Keratinocyte (primary cell): ENCODE measurements at regions not wholly inside any gene's neighbourhood (a gene's known extent, or its start where the extent isn't known, plus 50 kb on each side); places are given as distances from the start of the nearest gene placed in this dataset.

Source experiments
- DNase-seq: peaks from one replicate; pipeline ENCODE4 v3.0.0-alpha.2; 2011; ENCODE audit warnings: low read depth, missing footprints, low spot score
- FAIRE-seq: peaks from 2 replicates; lab custom pipeline; 2011; peaks lifted over from hg19 to GRCh38; lab: Jason Lieb, UNC
- H2AFZ ChIP-seq: 2 replicates; pipeline ENCODE4 v1.6.0; 2012; ENCODE audit warnings: low read length, control low read depth, inconsistent platforms; ENCODE audit not compliant: control insufficient read depth
- H3K27ac ChIP-seq: 2 replicates; pipeline ENCODE4 v1.5.1; 2011; ENCODE audit warnings: low read length; ENCODE audit not compliant: control insufficient read depth, insufficient read depth
- H3K27me3 ChIP-seq: 3 replicates; pipeline ENCODE4 v1.6.0; 2011; ENCODE audit warnings: low read length; ENCODE audit not compliant: control insufficient read depth, insufficient read depth; ENCODE audit errors: extremely low read depth
- H3K36me3 ChIP-seq, 2 experiments: 2 replicates in 1 of 2; 3 replicates in 1 of 2; pipeline ENCODE4 v1.5.1; 2011; ENCODE audit warnings: low read length in 2 of 2, mild to moderate bottlenecking in 1 of 2; ENCODE audit not compliant: control insufficient read depth in 2 of 2, insufficient read depth in 2 of 2; ENCODE audit errors: extremely low read depth in 1 of 2
- H3K4me1 ChIP-seq: 3 replicates; pipeline ENCODE4 v1.5.1; 2011; ENCODE audit warnings: low read length; ENCODE audit not compliant: control insufficient read depth, insufficient read depth; ENCODE audit errors: extremely low read depth
- H3K4me2 ChIP-seq: 3 replicates; pipeline ENCODE4 v1.6.0; 2011; ENCODE audit warnings: low read depth, low read length; ENCODE audit not compliant: control insufficient read depth, insufficient read depth; ENCODE audit errors: extremely low read depth
- H3K4me3 ChIP-seq, 3 experiments: fragments of 200-600 bp in 1 of 3; sonication (generic) in 1 of 3; 2 replicates in 2 of 3; 3 replicates in 1 of 3; pipeline ENCODE4 v1.5.1; 2011 to 2016; ENCODE audit warnings: low read length in 3 of 3, mild to moderate bottlenecking in 3 of 3, control low read depth in 2 of 3, inconsistent platforms in 1 of 3, low read depth in 1 of 3, mixed read lengths in 1 of 3, mixed run types in 1 of 3, moderate library complexity in 1 of 3; ENCODE audit not compliant: control insufficient read depth in 2 of 3, insufficient read depth in 2 of 3; ENCODE audit errors: extremely low read depth in 1 of 3
- H3K79me2 ChIP-seq: 2 replicates; pipeline ENCODE4 v1.6.0; 2012; ENCODE audit warnings: low read length; ENCODE audit not compliant: control insufficient read depth, insufficient read depth
- H3K9ac ChIP-seq: 3 replicates; pipeline ENCODE4 v1.6.0; 2011; ENCODE audit warnings: low read length; ENCODE audit not compliant: control insufficient read depth, insufficient read depth; ENCODE audit errors: extremely low read depth
- H3K9me1 ChIP-seq: 3 replicates; pipeline ENCODE4 v1.6.0; 2011; ENCODE audit warnings: low read length; ENCODE audit not compliant: control insufficient read depth, insufficient read depth; ENCODE audit errors: extremely low read depth
- H3K9me3 ChIP-seq: 2 replicates; pipeline ENCODE4 v1.5.1; 2012; ENCODE audit warnings: low read depth, low read length; ENCODE audit not compliant: control insufficient read depth
- H4K20me1 ChIP-seq: 3 replicates; pipeline ENCODE4 v1.6.0; 2011; ENCODE audit warnings: low read length; ENCODE audit not compliant: control insufficient read depth, insufficient read depth; ENCODE audit errors: extremely low read depth
- CTCF ChIP-seq, 3 experiments: IDR thresholded peaks in 1 of 3; conservative IDR thresholded peaks in 1 of 3; optimal IDR thresholded peaks in 1 of 3; 2 replicates in 2 of 3; 3 replicates in 1 of 3; pipeline versions ENCODE3 to v1.5.1; 2011; ENCODE audit warnings: low read length in 3 of 3, mild to moderate bottlenecking in 3 of 3, moderate library complexity in 2 of 3, control low read depth in 1 of 3, inconsistent platforms in 1 of 3; ENCODE audit not compliant: insufficient read depth in 2 of 3; ENCODE audit errors: extremely low read depth in 1 of 3
- EZH2 ChIP-seq: IDR thresholded peaks from one replicate; pipeline ENCODE4 v1.6.1; 2012; ENCODE audit warnings: inconsistent platforms, mild to moderate bottlenecking, low read length, moderate library complexity
- dilution Hi-C: fragments of 300-500 bp; cut with MboI; formaldehyde crosslinking; loops from one replicate; pipeline ENCODE4 v1.7.0; 2020; ENCODE audit warnings: low sequenced_read_pairs; ENCODE audit not compliant: extremely low pct_ligation_motif_present

GRCh38 chr1:189434461-189434860 lies 1043.2 kb downstream of the BRINP3 start:
- H3K9me1 ChIP-seq, result no peaks in the 10 kb centered on the region
- H3K4me3 ChIP-seq, result no peak overlapping the region
- no peaks in the 10 kb centered on the region for H4K20me1 ChIP-seq
- H3K27me3 ChIP-seq, result no peaks in the 10 kb centered on the region
- FAIRE-seq (no peak), DNase-seq (no peak)
- no peaks in the 10 kb centered on the region for H3K9me3 ChIP-seq
- H2AFZ ChIP-seq, result no peak overlapping the region
- H3K4me1 ChIP-seq, result no peaks in the 10 kb centered on the region
- no peaks in the 10 kb centered on the region for H3K36me3 ChIP-seq
- TF ChIP-seq CTCF (optimal IDR thresholded peaks at IDR 0.05 in 1 of 3, IDR thresholded peaks at IDR 0.05 in 1 of 3, conservative IDR thresholded peaks at IDR 0.05 in 1 of 3; ENCODE audit: extremely low read depth in 1 of 3, insufficient read depth in 2 of 3, low read length in 3 of 3) (no peak), EZH2 (no peak)
- dilution Hi-C loops, result no loop called here
- H3K9ac ChIP-seq, result no peak overlapping the region
- H3K27ac ChIP-seq, result no peak overlapping the region
- no peaks in the 10 kb centered on the region for H3K79me2 ChIP-seq
- H3K4me2 ChIP-seq, result no peak overlapping the region

GRCh38 chr1:189435398-189435797 lies 1042.3 kb downstream of the BRINP3 start:
- Histone ChIP-seq H3K27me3 (no peaks in the 10 kb centered on the region), H3K79me2 (no peaks in the 10 kb centered on the region), H3K9me3 (no peaks in the 10 kb centered on the region), H4K20me1 (no peaks in the 10 kb centered on the region), H3K4me3 (no peak overlapping the region), H3K4me1 (no peaks in the 10 kb centered on the region), H2AFZ (no peak overlapping the region), H3K36me3 (no peaks in the 10 kb centered on the region), H3K4me2 (no peak overlapping the region), H3K9me1 (no peaks in the 10 kb centered on the region), H3K27ac (no peak overlapping the region), H3K9ac (no peak overlapping the region)
- DNase-seq (no peak), FAIRE-seq (no peak)
- dilution Hi-C loops, result no loop called here
- TF ChIP-seq CTCF (optimal IDR thresholded peaks at IDR 0.05 in 1 of 3, IDR thresholded peaks at IDR 0.05 in 1 of 3, conservative IDR thresholded peaks at IDR 0.05 in 1 of 3; ENCODE audit: extremely low read depth in 1 of 3, insufficient read depth in 2 of 3, low read length in 3 of 3) (no peak), EZH2 (no peak)
